ENCODE measurements at regions not wholly inside any gene's neighbourhood (a gene's known extent, or its start where the extent isn't known, plus 50 kb on each side); places are given as distances from the start of the nearest gene placed in this dataset.

GRCh38 chr6:164275773-164276172 lies 861.3 kb downstream of the QKI start:
- TF ChIP-seq CTCF (IDR thresholded peaks at IDR 0.05 in 2 of 3, conservative IDR thresholded peaks at IDR 0.05 in 1 of 3; ENCODE audit: borderline replicate concordance in 1 of 3, insufficient read depth in 1 of 3, low read depth in 2 of 3, low read length in 2 of 3) (no peak), EZH2phosphoT487 (IDR thresholded peaks at IDR 0.05; ENCODE audit: borderline replicate concordance) (no peak), POLR2A (IDR thresholded peaks at IDR 0.05; ENCODE audit: borderline replicate concordance, extremely low read depth, insufficient read depth, insufficient read length) (no peak), POLR2AphosphoS5 (IDR thresholded peaks at IDR 0.05; ENCODE audit: low read depth, low read length) (no peak), RAD21 (IDR thresholded peaks at IDR 0.05; ENCODE audit: low read depth) (no peak)
